ENCODE measurements at regions not wholly inside any gene's neighbourhood (a gene's known extent, or its start where the extent isn't known, plus 50 kb on each side); places are given as distances from the start of the nearest gene placed in this dataset.

- Histone ChIP-seq H3K4me2 (ENCODE audit: insufficient read depth, low read length) (no peak overlapping the region), H3K9me3 (replicated peaks; ENCODE audit: control insufficient read depth, insufficient read depth, low read length) (no peaks in the 10 kb centered on the region), H3K9ac (replicated peaks; ENCODE audit: extremely low read depth, insufficient read depth, low read length) (no peak overlapping the region), H3K27me3 (ENCODE audit: control insufficient read depth in 2 of 2, insufficient read depth in 2 of 2, low read length in 2 of 2) (no peaks in the 10 kb centered on the region), H3K79me2 (ENCODE audit: control insufficient read depth, insufficient read depth, low read length) (no peaks in the 10 kb centered on the region), H3K4me3 (replicated peaks in 1 of 3; ENCODE audit: insufficient read depth in 1 of 3, low read depth in 1 of 3, low read length in 3 of 3) (no peak overlapping the region), H2AFZ (ENCODE audit: low read depth, low read length) (no peak overlapping the region), H4K20me1 (replicated peaks; ENCODE audit: control insufficient read depth, extremely low read depth, insufficient read depth, low read length) (no peaks in the 10 kb centered on the region), H3K27ac (ENCODE audit: insufficient read depth, low read depth, low read length) (no peak overlapping the region), H3K36me3 (ENCODE audit: control insufficient read depth in 2 of 2, extremely low read depth in 1 of 2, insufficient read depth in 2 of 2, low read length in 2 of 2) (no peaks in the 10 kb centered on the region), H3K4me1 (ENCODE audit: control insufficient read depth, extremely low read depth, insufficient read depth, low read length) (no peaks in the 10 kb centered on the region), H3K9me1 (replicated peaks; ENCODE audit: control insufficient read depth, extremely low read depth, insufficient read depth, low read length) (no peaks in the 10 kb centered on the region)
- TF ChIP-seq MYC (IDR thresholded peaks at IDR 0.05; ENCODE audit: low read depth, low read length) (no peak), FOS (IDR thresholded peaks at IDR 0.05; ENCODE audit: borderline replicate concordance, insufficient read depth, low read length) (no peak), POLR2AphosphoS5 (IDR thresholded peaks at IDR 0.05; ENCODE audit: insufficient read depth, low read depth, low read length) (no peak), CTCF (IDR thresholded peaks at IDR 0.05; ENCODE audit: extremely low read depth in 1 of 2, insufficient read depth in 1 of 2, low read depth in 1 of 2, low read length in 2 of 2) (no peak), MAX (IDR thresholded peaks at IDR 0.05; ENCODE audit: insufficient read depth, insufficient read length) (no peak), EZH2 (IDR thresholded peaks at IDR 0.05; ENCODE audit: borderline replicate concordance, low read depth, low read length, severe bottlenecking) (no peak), POLR2A (IDR thresholded peaks at IDR 0.05; ENCODE audit: low read depth, low read length) (no peak), JUN (IDR thresholded peaks at IDR 0.05; ENCODE audit: borderline replicate concordance, insufficient read depth, insufficient read length, low read depth) (no peak), GATA2 (IDR thresholded peaks at IDR 0.05; ENCODE audit: insufficient read depth, insufficient read length, low read depth, low read length) (no peak)
- intact Hi-C loops (cut with micrococcal nuclease) = no loop called here
- FAIRE-seq (no peak), DNase-seq (ENCODE audit: low read depth, low spot score) (no peak)
- CTCF ChIA-PET = no interaction called here
- dilution Hi-C loops (cut with MboI; ENCODE audit: extremely low pct_ligation_motif_present, low sequenced_read_pairs) = no loop called here
- POLR2A ChIA-PET = no interaction called here
- BruUV-seq (replicated peaks) = no TSS peak
Measured at GRCh38 chr9:111212874-111213273, 117.2 kb downstream of the OR2K2 start.

All from endothelial cell of umbilical vein (primary cell).